ENCODE measurements at regions not wholly inside any gene's neighbourhood (a gene's known extent, or its start where the extent isn't known, plus 50 kb on each side); places are given as distances from the start of the nearest gene placed in this dataset.

DNA sequence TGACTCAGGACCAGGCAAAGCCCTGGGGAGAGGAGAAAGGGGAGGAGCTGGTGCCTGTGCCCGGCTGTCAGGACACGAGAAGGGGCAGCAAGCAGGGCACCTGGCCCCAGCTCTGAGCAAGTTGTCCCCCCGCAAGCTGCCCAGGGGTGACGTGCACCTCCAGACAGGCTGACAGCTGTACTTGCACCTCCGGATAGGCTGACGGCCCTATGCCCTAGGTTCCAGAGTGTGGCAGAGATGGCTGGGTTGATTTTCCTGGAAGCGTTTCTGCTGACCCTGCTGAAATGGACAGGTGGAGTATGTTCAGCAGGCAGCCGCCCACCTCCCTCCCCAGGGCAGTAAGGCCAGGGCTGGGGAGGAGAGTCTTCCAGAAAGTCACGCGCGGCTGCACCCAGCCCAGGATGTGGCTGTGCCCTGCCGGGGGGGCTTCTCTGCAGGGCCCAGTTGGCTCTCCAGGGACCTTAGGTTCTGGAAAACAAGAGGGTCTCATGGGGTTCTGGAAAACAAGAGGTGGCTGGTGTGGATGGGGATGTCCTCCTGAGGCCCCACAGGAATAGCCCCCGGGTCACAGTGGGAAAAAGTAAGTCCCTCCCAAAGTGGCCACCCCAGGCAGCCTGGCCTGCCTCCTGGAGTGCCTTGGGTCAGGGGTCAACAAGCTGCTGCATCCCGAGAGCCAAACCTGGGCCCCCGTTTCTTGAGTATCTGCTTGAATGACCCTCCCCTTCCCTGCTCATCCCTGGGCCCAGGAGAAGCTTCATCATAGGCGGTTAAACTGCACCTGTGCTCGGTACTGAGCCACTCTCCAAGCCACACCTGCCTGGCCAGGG lies 71.4 kb upstream of the OTOS start:
- TF ChIP-seq FOXK2 (IDR thresholded peaks at IDR 0.05) (no peak), BHLHE40 (IDR thresholded peaks at IDR 0.05; ENCODE audit: borderline replicate concordance) (no peak), ZNF384 (IDR thresholded peaks at IDR 0.05) (no peak), L3MBTL2 (conservative IDR thresholded peaks at IDR 0.05) (no peak), SUZ12 (IDR thresholded peaks at IDR 0.05) (no peak), ARNT (IDR thresholded peaks at IDR 0.05) (no peak), CTBP1 (IDR thresholded peaks at IDR 0.05; ENCODE audit: borderline replicate concordance) (no peak), HDGF (IDR thresholded peaks at IDR 0.05; ENCODE audit: borderline replicate concordance) (no peak), LEF1 (IDR thresholded peaks at IDR 0.05; ENCODE audit: borderline replicate concordance) (no peak), FOXA1 (IDR thresholded peaks at IDR 0.05) (no peak), ELF4 (IDR thresholded peaks at IDR 0.05) (no peak), NFRKB (IDR thresholded peaks at IDR 0.05) (no peak), FOXM1 (IDR thresholded peaks at IDR 0.05; ENCODE audit: borderline replicate concordance) (no peak), TARDBP (IDR thresholded peaks at IDR 0.05) (no peak), SP1 (IDR thresholded peaks at IDR 0.05) (no peak)
- TF ChIP-seq, protein P1, sequence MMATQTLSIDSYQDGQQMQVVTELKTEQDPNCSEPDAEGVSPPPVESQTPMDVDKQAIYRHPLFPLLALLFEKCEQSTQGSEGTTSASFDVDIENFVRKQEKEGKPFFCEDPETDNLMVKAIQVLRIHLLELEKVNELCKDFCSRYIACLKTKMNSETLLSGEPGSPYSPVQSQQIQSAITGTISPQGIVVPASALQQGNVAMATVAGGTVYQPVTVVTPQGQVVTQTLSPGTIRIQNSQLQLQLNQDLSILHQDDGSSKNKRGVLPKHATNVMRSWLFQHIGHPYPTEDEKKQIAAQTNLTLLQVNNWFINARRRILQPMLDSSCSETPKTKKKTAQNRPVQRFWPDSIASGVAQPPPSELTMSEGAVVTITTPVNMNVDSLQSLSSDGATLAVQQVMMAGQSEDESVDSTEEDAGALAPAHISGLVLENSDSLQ (IDR thresholded peaks at IDR 0.05): no peak
- CTCF ChIA-PET: no interaction called here
- POLR2A ChIA-PET: no interaction called here
- DNase-seq (ENCODE audit: extremely low spot score): no peak

- TF ChIP-seq ZNF384 (IDR thresholded peaks at IDR 0.05) (no peak), HDGF (IDR thresholded peaks at IDR 0.05; ENCODE audit: borderline replicate concordance) (no peak), BHLHE40 (IDR thresholded peaks at IDR 0.05; ENCODE audit: borderline replicate concordance) (no peak), L3MBTL2 (conservative IDR thresholded peaks at IDR 0.05) (no peak), SP1 (IDR thresholded peaks at IDR 0.05) (no peak), ARNT (IDR thresholded peaks at IDR 0.05) (no peak), ELF4 (IDR thresholded peaks at IDR 0.05) (no peak), FOXK2 (IDR thresholded peaks at IDR 0.05) (no peak), CTBP1 (IDR thresholded peaks at IDR 0.05; ENCODE audit: borderline replicate concordance) (no peak), TARDBP (IDR thresholded peaks at IDR 0.05) (no peak), FOXA1 (IDR thresholded peaks at IDR 0.05) (no peak), SUZ12 (IDR thresholded peaks at IDR 0.05) (no peak), NFRKB (IDR thresholded peaks at IDR 0.05) (no peak)
- CTCF ChIA-PET: no interaction called here
- no peak for DNase-seq (ENCODE audit: extremely low spot score)
- POLR2A ChIA-PET: no interaction called here
Observed at GRCh38 chr2:240212425-240213225, 72.2 kb upstream of the OTOS start.

- ChIA-PET POLR2A (no interaction called here), CTCF (no interaction called here)
- TF ChIP-seq FOXM1 (IDR thresholded peaks at IDR 0.05; ENCODE audit: borderline replicate concordance) (no peak), FOXA1 (IDR thresholded peaks at IDR 0.05) (no peak), FOXK2 (IDR thresholded peaks at IDR 0.05) (no peak), ZNF384 (IDR thresholded peaks at IDR 0.05) (no peak), L3MBTL2 (conservative IDR thresholded peaks at IDR 0.05) (no peak), TARDBP (IDR thresholded peaks at IDR 0.05) (no peak), NFRKB (IDR thresholded peaks at IDR 0.05) (no peak), HDGF (IDR thresholded peaks at IDR 0.05; ENCODE audit: borderline replicate concordance) (no peak), CTBP1 (IDR thresholded peaks at IDR 0.05; ENCODE audit: borderline replicate concordance) (no peak)
- TF ChIP-seq, protein P1 (IDR thresholded peaks at IDR 0.05): no peak
- DNase-seq (ENCODE audit: extremely low spot score): no peak
Observed at GRCh38 chr2:240213226-240213475, 72.7 kb upstream of the OTOS start.

DNA sequence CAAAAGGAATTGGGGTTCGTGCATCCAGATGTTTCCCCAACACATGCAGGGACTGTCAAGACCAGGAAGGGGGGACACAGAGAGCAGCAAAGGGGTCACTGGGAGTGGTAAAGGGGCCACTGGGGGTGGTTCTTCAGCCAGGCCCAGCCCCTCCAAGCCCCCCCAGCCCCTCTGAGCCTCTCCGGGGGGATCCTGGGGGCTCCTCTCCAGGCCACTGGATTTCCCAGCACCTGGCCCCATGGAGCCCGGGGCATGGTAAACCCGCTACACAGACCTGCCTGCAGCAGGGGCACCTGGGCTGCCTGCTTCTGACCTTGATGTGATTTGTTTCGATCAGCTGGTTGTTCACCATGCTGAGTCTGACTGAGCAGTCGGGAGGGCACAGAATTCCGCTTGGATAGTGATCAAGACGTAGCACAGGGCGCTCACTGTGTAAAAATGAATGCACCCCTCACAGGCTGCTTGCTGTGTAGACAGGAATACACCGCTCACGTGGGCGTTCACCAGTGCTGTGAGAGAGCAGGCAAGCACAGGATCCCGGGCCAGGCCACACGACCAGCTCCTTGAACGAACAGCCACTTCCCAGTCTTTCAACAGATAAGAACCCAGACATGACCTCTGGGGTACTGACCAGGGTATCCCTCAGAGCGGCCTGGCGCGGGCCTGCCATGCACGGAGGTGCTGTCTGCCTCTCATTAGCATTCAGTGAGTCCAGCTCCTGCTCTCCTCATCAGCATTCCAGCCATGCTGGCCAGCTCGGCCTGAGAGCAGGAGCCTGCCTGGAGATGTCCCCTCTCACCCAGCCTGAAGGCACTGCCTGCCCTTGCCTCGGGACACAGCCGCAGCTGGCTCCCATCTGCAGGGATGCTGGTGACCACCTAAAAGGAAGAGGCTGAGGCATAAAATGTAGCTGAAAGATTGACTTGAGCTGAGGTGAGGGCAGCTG lies 73.3 kb upstream of the OTOS start:
- ChIA-PET CTCF (no interaction called here), POLR2A (interaction anchor here (0.7 kb wide), 1 partner anchor 223 kb away, joined by 3 read pairs; no protein-coding TSS in a partner anchor)
- no peak for TF ChIP-seq TARDBP (IDR thresholded peaks at IDR 0.05)
- TF ChIP-seq ZNF384 (IDR thresholded peaks at IDR 0.05): no peak
- TF ChIP-seq NFRKB (IDR thresholded peaks at IDR 0.05): no peak
- TF ChIP-seq CTBP1 (IDR thresholded peaks at IDR 0.05; ENCODE audit: borderline replicate concordance): no peak
- TF ChIP-seq SP1 (IDR thresholded peaks at IDR 0.05): no peak
- TF ChIP-seq SUZ12 (IDR thresholded peaks at IDR 0.05): no peak
- TF ChIP-seq FOXK2 (IDR thresholded peaks at IDR 0.05): no peak
- TF ChIP-seq, protein P1 (IDR thresholded peaks at IDR 0.05): no peak
- TF ChIP-seq BHLHE40 (IDR thresholded peaks at IDR 0.05; ENCODE audit: borderline replicate concordance): no peak
- no peak for TF ChIP-seq ELF4 (IDR thresholded peaks at IDR 0.05)
- no peak for TF ChIP-seq L3MBTL2 (conservative IDR thresholded peaks at IDR 0.05)
- TF ChIP-seq HDGF (IDR thresholded peaks at IDR 0.05; ENCODE audit: borderline replicate concordance): no peak
- no peak for DNase-seq (ENCODE audit: extremely low spot score)
